Breast epithelium (tissue), 3 donors: ENCODE measurements at regions not wholly inside any gene's neighbourhood (a gene's known extent, or its start where the extent isn't known, plus 50 kb on each side); places are given as distances from the start of the nearest gene placed in this dataset.

Source experiments
- CTCF ChIP-seq, 3 donors: fragments of 450-650 bp; IDR thresholded peaks; one replicate each; pipeline ENCODE4 v1.5.1; 2016 to 2017; ENCODE audit warnings: antibody characterized with exemption in 3 of 3, mild to moderate bottlenecking in 3 of 3, moderate library complexity in 3 of 3
- POLR2A ChIP-seq: fragments of 450-650 bp; IDR thresholded peaks from one replicate; pipeline ENCODE4 v1.6.1; 2016; ENCODE audit warnings: antibody characterized with exemption, mild to moderate bottlenecking, moderate library complexity

GRCh38 chr10:8489232-8489631, 434.7 kb downstream of the GATA3 start:
- TF ChIP-seq CTCF (IDR thresholded peaks at IDR 0.05), result no peak
- no peak for TF ChIP-seq POLR2A
